Esophagus (tissue), 2 donors: ENCODE measurements at regions not wholly inside any gene's neighbourhood (a gene's known extent, or its start where the extent isn't known, plus 50 kb on each side); places are given as distances from the start of the nearest gene placed in this dataset.

Experiments
- H3K27ac ChIP-seq, 2 donors: one replicate each; pipeline ENCODE4 v1.5.1; 2013; ENCODE audit warnings: low read depth in 2 of 2, mild to moderate bottlenecking in 2 of 2, inconsistent platforms in 1 of 2, low read length in 1 of 2, moderate library complexity in 1 of 2
- H3K27me3 ChIP-seq, 2 donors: one replicate each; pipeline ENCODE4 v1.6.1; 2013; ENCODE audit warnings: low read length in 2 of 2, control low read depth in 1 of 2, mild to moderate bottlenecking in 1 of 2; ENCODE audit not compliant: insufficient read depth in 2 of 2, control insufficient read depth in 1 of 2
- H3K36me3 ChIP-seq, 2 donors: one replicate each; pipeline ENCODE4 v1.6.1; 2013; ENCODE audit warnings: low read length in 1 of 2; ENCODE audit not compliant: control insufficient read depth in 2 of 2, insufficient read depth in 2 of 2
- H3K4me1 ChIP-seq, 2 donors: one replicate each; pipeline ENCODE4 v1.6.1; 2013; ENCODE audit warnings: low read length in 1 of 2; ENCODE audit not compliant: control insufficient read depth in 2 of 2, insufficient read depth in 2 of 2
- H3K4me3 ChIP-seq, 2 donors: one replicate each; pipeline ENCODE4 v1.5.1; 2013; ENCODE audit warnings: low read length in 2 of 2, mild to moderate bottlenecking in 2 of 2, low read depth in 1 of 2, moderate library complexity in 1 of 2
- H3K9me3 ChIP-seq, 2 donors: one replicate each; pipeline ENCODE4 v1.6.1; 2013; ENCODE audit warnings: mild to moderate bottlenecking in 2 of 2, low read depth in 1 of 2, low read length in 1 of 2, moderate library complexity in 1 of 2; ENCODE audit not compliant: control insufficient read depth in 2 of 2, insufficient read depth in 1 of 2
- WGBS, 2 donors: extraction: QIAGEN DNeasy Blood & Tissue Kit; methylation state at CpG; one replicate each; pipeline ENCODE4 v1.1.7; 2013; 5-methylcytosine and 5-hydroxymethylcytosine counted together
- donor health status: healthy with polysubstance abuse.
- donor health status: Bipolar disorder and iron deficiency.

DNA sequence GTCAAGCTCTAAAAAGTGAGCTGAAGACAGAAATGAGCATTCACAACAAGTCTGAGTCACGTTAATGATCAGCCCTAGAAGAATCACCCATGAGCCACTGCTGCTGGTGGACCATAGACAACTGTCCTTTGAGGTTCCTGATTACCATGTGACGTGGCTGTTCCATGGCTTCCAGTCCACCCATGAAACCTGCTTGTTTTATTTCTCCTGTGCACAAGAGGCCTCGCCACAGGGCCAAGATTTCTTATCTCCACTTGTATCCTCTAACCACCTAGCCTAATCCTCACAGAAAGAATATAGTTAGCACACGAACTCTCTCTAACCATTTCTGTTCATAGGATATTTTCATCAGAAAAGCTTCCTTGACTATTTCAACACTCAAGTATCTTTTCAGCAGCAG, 242.7 kb downstream of the MREG start:
- Histone ChIP-seq H3K27me3 (no peaks in the 10 kb centered on the region), H3K36me3 (no peaks in the 10 kb centered on the region), H3K27ac (no peak overlapping the region), H3K4me3 (no peak overlapping the region), H3K9me3 (peaks cover 0 to 3% of the 10 kb centered on the region in 2 donors), H3K4me1 (no peaks in the 10 kb centered on the region)
- 86 to 87% methylated on average over 4 of the region's 4 CpGs for WGBS, 2 donors

DNA sequence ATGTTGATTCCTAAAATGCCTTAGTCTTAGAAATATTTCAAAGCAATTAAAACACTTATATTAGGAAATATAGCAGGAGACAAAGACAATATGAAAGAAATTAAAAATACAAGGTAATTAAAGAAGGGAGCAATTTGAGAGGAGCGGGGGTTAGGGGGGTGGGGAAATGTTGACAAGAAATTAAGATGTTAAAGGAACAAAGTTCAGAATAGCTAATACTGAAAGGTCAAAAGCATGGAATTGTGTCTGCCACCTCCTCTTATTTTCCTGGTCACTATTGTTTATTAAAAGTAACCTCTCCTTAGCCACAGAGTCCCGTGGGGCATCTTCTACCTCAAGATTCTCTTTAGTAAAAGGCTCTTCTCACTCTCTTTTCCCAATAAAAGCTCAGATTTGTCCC, 244.1 kb downstream of the MREG start:
- Histone ChIP-seq H3K27me3 (no peaks in the 10 kb centered on the region), H3K36me3 (no peaks in the 10 kb centered on the region), H3K4me1 (no peaks in the 10 kb centered on the region), H3K27ac (no peak overlapping the region), H3K9me3 (peaks cover 0 to 3% of the 10 kb centered on the region in 2 donors), H3K4me3 (no peak overlapping the region)
- 60 to 74% methylated on average over 2 of the region's 2 CpGs for WGBS, 2 donors

DNA sequence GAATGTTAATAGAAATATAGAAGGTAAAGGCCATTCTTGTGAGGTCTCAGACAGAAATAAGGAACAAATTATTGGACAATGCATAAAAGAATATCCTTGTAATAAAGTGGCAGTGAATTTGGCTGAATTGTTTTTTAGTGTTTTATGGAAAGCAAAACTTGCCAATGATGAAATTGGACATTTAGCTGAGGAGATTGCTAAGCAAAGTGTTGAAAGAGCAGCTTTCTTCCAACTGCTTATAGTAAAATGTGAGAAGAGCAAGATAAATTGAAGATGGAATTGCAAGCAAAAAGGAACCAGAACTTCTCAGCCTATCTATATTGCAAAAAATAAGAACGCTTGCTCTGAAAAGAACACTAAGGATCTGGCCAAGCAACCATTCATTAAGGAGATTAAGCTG, 245.7 kb downstream of the MREG start:
- H3K9me3 ChIP-seq = peaks cover 0 to 3% of the 10 kb centered on the region in 2 donors
- H3K36me3 ChIP-seq = no peaks in the 10 kb centered on the region
- no peak overlapping the region for H3K4me3 ChIP-seq
- 78 to 89% methylated on average over 1 of the region's 1 CpG for WGBS, 2 donors
- H3K27me3 ChIP-seq = no peaks in the 10 kb centered on the region
- no peak overlapping the region for H3K27ac ChIP-seq
- H3K4me1 ChIP-seq = no peaks in the 10 kb centered on the region

DNA sequence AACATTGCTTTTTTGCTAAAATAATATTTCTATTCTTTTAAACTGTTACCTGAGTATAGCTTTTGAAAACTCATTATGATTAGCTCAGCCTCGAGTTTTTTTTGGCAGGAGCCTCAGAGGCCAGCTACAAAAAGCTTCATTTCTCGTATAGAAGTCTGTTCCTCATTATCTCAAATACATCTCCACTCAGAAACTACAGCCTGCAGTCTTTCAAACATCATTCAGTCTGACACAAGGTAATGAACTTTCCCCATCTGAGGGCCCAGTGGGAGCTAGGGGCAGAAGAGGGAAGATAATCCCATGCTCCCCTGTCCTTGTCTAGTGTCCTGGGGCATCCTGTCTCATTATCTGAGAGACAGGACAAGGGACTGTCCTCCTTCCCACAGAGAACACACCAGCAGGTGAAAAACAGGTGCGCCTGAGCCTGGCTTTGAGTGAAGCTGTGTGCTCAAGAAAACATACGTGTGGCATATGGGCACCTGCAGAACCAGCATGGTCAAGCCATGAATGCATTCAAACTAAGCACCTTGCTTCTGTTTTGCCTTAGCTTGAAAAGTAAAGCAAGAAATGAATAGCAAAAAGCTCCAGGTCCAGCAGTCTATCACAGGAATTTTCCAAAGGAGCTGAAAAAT, 247.5 kb downstream of the MREG start:
- Histone ChIP-seq H3K27me3 (no peaks in the 10 kb centered on the region), H3K36me3 (no peaks in the 10 kb centered on the region), H3K9me3 (peaks cover 0 to 3% of the 10 kb centered on the region in 2 donors), H3K4me3 (no peak overlapping the region), H3K27ac (no peak overlapping the region), H3K4me1 (no peaks in the 10 kb centered on the region)
- 75 to 80% methylated on average over 4 of the region's 4 CpGs for WGBS, 2 donors

DNA sequence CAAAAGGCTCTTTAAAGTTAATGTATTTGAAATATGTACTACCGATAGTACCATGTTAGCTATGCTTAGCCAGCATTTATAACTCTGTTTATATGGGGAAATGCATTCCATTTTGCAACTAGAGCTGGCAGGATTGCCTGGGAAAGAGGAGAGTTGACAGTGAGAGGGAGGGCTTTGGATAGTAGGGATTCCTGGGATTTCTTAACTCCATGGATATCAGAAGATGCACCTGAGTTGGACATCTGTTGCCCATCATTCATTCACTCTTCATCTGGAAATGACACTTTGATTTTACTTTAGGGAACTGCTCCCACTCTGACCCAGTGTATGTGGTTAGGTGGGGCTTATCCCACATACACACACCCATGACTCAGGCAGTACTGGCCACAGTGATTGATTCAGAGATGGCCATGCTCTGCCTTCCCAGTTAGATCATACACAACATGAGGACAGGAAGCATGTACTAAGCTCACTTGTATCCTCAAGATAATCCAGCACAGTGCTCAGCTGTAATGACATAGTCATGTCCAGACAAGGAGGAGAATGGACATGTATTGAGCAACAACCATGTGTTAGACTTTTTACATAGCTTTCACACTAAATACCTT, 248.8 kb downstream of the MREG start:
- Histone ChIP-seq H3K27me3 (no peaks in the 10 kb centered on the region), H3K4me3 (no peak overlapping the region), H3K9me3 (no peaks in the 10 kb centered on the region), H3K36me3 (no peaks in the 10 kb centered on the region), H3K27ac (no peak overlapping the region), H3K4me1 (no peaks in the 10 kb centered on the region)
- 83 to 88% methylated on average over 1 of the region's 1 CpG for WGBS, 2 donors

DNA sequence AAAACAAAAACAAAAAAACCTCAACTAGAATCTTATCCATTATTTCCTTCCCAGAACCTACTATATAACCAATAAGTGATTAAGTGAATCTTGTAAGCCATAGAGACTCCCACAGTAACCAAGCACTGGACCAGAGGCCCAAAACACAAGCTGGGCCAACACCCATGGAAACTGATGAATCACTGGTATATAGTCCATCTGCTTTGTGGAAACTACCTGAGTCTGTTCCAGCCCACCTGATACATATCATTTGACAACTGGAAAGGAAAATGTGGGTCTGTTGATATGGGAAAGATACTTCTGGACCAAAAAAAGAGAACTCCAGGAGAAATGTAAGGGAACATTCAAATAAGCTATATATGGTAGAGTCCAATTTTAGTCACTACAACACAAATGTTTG, 252.8 kb downstream of the MREG start:
- no peaks in the 10 kb centered on the region for H3K4me1 ChIP-seq
- H3K27me3 ChIP-seq = no peaks in the 10 kb centered on the region
- no peak overlapping the region for H3K4me3 ChIP-seq
- no peaks in the 10 kb centered on the region for H3K36me3 ChIP-seq
- no peaks in the 10 kb centered on the region for H3K9me3 ChIP-seq
- no peak overlapping the region for H3K27ac ChIP-seq

DNA sequence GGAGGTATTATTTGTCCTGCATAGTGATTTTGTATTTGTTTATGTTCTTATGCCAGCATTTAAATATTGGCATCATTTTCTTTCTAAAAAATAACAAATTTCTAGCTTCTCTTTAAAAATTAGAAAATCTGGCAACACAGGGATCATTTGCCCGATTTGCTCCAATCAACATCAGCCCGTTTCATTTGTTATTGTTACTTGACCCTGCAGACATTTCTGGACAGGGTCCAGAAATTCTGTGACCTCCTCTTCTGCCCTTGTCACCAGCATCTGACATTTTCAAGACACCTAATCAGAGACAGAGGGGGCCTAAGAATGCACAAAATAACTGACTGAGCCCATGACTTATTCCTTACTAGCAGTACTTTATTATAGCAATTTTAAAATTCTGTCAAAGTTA, 253.3 kb downstream of the MREG start:
- Histone ChIP-seq H3K9me3 (no peaks in the 10 kb centered on the region), H3K4me1 (no peaks in the 10 kb centered on the region), H3K27ac (no peak overlapping the region), H3K27me3 (no peaks in the 10 kb centered on the region), H3K36me3 (no peaks in the 10 kb centered on the region), H3K4me3 (no peak overlapping the region)
- WGBS, 2 donors = 63% methylated on average over 2 of the region's 2 CpGs

DNA sequence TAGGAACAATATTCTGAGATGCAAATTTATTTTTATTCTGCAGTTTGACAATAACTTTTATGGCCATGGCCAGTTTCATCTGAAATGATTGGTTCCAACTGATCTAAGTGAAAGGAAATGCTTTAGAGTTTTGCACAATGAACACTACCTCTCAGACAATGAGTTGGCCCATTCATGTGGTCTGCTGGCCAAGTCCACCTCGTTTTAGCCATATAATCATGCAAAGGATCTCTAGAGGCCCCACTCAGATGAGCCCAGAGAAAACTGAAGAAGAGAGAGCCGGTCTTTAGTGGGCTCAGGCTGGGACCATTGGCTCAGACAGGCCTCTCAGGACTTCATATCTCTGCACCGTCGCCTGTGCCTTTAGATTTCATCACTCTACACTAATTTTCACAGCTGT, 254.7 kb downstream of the MREG start:
- Histone ChIP-seq H3K9me3 (no peaks in the 10 kb centered on the region), H3K27ac (no peak overlapping the region), H3K27me3 (no peaks in the 10 kb centered on the region), H3K36me3 (no peaks in the 10 kb centered on the region), H3K4me1 (no peaks in the 10 kb centered on the region), H3K4me3 (no peak overlapping the region)
- WGBS, 2 donors = 70 to 74% methylated on average over 4 of the region's 4 CpGs

DNA sequence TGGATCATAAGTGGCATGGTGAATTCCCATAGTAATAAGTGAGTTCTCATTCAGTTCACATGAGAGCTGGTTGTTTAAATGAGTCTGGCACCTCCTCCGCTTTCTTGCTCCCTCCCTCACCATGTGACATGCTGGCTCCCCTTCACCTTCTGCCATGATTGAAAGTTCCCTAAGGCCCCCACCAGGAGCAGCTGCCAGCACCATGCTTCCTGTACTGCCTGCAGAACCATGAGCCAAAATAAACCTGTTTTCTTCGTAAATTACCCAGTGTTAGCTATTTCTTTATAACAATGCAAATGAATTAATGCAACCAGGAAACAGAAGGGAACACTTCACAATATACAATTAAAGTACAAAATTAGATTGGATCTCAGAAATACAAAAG, 257.0 kb downstream of the MREG start:
- no peak overlapping the region for H3K4me3 ChIP-seq
- 69 to 78% methylated on average over 2 of the region's 2 CpGs for WGBS, 2 donors
- no peaks in the 10 kb centered on the region for H3K27me3 ChIP-seq
- H3K4me1 ChIP-seq = no peaks in the 10 kb centered on the region
- no peak overlapping the region for H3K27ac ChIP-seq
- no peaks in the 10 kb centered on the region for H3K9me3 ChIP-seq
- no peaks in the 10 kb centered on the region for H3K36me3 ChIP-seq

DNA sequence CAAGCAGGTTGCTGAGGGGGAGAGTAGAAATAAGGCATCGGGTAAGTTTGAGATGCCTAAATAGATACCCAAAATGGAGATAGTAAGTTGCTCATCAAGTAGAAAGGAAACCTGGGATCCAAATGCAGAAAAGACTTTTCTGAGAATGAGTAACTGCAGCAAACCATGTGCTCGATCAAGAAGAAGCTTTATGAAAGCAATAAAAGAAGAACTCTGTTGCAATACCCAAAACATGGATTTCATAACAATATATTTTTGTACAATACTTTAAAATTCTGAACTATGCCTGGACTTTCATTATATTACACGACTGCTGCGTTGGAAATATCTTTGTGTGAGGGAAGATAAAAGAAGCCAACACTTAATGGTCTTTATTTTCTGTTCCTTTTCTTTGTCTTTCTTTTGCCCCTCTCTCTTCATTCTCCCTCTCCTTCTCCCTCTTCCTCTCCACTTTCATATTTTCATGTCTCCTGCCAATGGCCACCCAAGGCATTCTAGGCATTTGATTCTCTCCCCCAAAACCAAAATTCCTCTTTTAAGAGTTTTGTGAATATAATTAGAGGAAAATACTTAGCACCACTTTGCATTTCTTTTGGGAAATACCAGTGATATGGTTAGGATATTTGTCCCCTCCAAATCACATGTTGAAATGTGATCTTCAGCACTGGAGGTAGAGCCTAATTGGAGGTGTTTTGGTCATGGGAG, 257.6 kb downstream of the MREG start:
- Histone ChIP-seq H3K9me3 (no peaks in the 10 kb centered on the region), H3K4me3 (no peak overlapping the region), H3K36me3 (no peaks in the 10 kb centered on the region), H3K27me3 (no peaks in the 10 kb centered on the region), H3K27ac (no peak overlapping the region), H3K4me1 (no peaks in the 10 kb centered on the region)
- 89 to 95% methylated on average over 4 of the region's 4 CpGs for WGBS, 2 donors
